ENCODE measurements at regions not wholly inside any gene's neighbourhood (a gene's known extent, or its start where the extent isn't known, plus 50 kb on each side); places are given as distances from the start of the nearest gene placed in this dataset.

GRCh38 chr4:37138789-37139188 is 105.8 kb upstream of the NWD2 start:
- Histone ChIP-seq H3K4me1 (no peaks in the 10 kb centered on the region), H3K27ac (no peak overlapping the region), H3K36me3 (no peaks in the 10 kb centered on the region), H3K27me3 (no peaks in the 10 kb centered on the region), H3K9me3 (no peaks in the 10 kb centered on the region), H3K4me3 (no peak overlapping the region)
- no peak for DNase-seq
- TF ChIP-seq, protein P1, sequence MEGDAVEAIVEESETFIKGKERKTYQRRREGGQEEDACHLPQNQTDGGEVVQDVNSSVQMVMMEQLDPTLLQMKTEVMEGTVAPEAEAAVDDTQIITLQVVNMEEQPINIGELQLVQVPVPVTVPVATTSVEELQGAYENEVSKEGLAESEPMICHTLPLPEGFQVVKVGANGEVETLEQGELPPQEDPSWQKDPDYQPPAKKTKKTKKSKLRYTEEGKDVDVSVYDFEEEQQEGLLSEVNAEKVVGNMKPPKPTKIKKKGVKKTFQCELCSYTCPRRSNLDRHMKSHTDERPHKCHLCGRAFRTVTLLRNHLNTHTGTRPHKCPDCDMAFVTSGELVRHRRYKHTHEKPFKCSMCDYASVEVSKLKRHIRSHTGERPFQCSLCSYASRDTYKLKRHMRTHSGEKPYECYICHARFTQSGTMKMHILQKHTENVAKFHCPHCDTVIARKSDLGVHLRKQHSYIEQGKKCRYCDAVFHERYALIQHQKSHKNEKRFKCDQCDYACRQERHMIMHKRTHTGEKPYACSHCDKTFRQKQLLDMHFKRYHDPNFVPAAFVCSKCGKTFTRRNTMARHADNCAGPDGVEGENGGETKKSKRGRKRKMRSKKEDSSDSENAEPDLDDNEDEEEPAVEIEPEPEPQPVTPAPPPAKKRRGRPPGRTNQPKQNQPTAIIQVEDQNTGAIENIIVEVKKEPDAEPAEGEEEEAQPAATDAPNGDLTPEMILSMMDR (IDR thresholded peaks at IDR 0.05): no peak
- no peak for TF ChIP-seq POLR2A (IDR thresholded peaks at IDR 0.05)

- H3K9me3 ChIP-seq: no peaks in the 10 kb centered on the region
- DNase-seq: no peak
- no peaks in the 10 kb centered on the region for H3K36me3 ChIP-seq
- H3K27ac ChIP-seq: no peak overlapping the region
- no peaks in the 10 kb centered on the region for H3K4me1 ChIP-seq
- no peak for TF ChIP-seq POLR2A (IDR thresholded peaks at IDR 0.05)
- TF ChIP-seq, protein P1 (IDR thresholded peaks at IDR 0.05): no peak
- no peak overlapping the region for H3K4me3 ChIP-seq
- H3K27me3 ChIP-seq: no peaks in the 10 kb centered on the region
These were observed 104.6 kb upstream of the NWD2 start for GRCh38 chr4:37139987-37140386.

DNA sequence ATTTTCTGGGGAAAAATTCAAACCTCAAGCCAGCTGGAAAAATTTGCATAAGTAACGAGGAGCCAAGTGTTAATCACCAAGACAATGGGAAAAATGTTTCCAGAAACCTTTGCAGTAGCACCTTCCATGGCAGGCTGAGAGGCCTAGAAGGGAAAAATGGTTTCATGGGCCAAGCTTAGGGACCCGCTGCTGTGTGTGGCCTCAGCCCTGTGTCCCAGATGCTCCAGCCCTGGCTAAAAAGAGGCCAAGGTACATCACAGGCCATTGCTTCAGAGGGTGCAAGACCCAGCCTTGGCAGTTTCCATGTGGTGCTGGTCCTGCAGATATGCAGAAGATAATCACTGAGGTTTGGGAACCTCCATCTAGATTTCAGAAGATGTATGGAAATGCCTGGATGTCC is 98.3 kb upstream of the NWD2 start:
- no peak for DNase-seq

DNA sequence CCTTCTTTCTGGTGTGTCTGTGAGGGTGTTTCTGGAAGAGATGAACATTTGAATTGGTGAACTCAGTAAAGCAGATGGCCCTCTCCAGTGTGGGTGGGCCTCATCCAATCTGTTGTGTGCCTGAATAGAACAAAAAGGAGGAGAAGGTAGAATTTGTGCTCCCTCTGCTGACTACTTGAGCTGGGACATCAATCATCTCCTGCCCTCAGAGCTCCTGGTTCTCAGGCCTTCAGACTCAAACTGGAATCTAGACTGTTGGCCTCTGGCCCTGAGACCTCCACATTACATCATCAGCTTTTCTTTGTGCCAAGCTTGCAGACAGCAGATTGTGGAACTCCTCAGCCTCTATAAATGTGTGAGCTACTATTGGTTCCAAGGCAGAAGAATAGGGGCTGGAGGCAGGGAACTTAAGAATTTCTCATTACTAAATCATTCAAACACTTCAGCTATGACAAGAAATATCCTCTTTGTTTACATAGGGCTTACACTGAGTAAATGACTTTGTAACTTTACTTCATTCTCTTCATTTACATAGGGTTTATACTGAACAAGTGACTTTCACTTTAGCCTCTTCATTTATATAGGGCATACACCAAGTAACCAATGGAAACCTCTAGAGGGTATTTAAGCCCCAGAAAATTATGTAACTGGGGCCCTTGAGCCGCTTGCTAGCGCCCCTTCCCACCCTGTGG is 86.9 kb upstream of the NWD2 start:
- Histone ChIP-seq H3K36me3 (no peaks in the 10 kb centered on the region), H3K27me3 (no peaks in the 10 kb centered on the region), H3K27ac (no peak overlapping the region), H3K9me3 (no peaks in the 10 kb centered on the region), H3K4me1 (no peaks in the 10 kb centered on the region), H3K4me3 (no peak overlapping the region)
- no peak for TF ChIP-seq POLR2A (IDR thresholded peaks at IDR 0.05)
- TF ChIP-seq, protein P1 (IDR thresholded peaks at IDR 0.05): no peak
- no peak for DNase-seq

More for the DNA sequence above, 98.3 kb upstream of the NWD2 start:
- TF ChIP-seq, protein P1 (IDR thresholded peaks at IDR 0.05): no peak
- no peak for TF ChIP-seq POLR2A (IDR thresholded peaks at IDR 0.05)
- Histone ChIP-seq H3K27ac (no peak overlapping the region), H3K27me3 (no peaks in the 10 kb centered on the region), H3K9me3 (no peaks in the 10 kb centered on the region), H3K4me1 (no peaks in the 10 kb centered on the region), H3K4me3 (no peak overlapping the region), H3K36me3 (no peaks in the 10 kb centered on the region)

DNA sequence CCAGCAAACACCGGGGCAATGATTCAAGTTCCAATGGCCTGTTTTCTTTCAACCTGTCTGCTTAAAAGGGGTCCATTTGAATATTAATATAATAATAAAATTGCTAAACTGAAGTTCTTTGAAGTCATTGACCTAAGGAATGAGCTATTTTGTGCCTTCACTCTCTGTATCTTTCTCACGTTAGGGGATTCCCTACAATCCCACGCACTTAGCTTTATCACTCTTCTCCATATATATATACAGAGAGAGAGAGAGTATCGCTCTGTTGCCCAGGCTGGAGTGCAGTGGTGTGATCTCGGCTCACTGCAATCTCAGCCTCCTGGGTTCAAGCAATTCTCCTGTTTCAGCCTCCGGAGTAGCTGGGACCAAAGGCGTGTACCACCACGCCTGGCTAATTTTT is 83.9 kb upstream of the NWD2 start:
- Histone ChIP-seq H3K4me3 (no peak overlapping the region), H3K36me3 (no peaks in the 10 kb centered on the region), H3K4me1 (no peaks in the 10 kb centered on the region), H3K9me3 (no peaks in the 10 kb centered on the region), H3K27ac (no peak overlapping the region), H3K27me3 (no peaks in the 10 kb centered on the region)
- TF ChIP-seq POLR2A (IDR thresholded peaks at IDR 0.05): no peak
- TF ChIP-seq, protein P1 (IDR thresholded peaks at IDR 0.05): no peak
- DNase-seq: no peak

- no peak for DNase-seq
- H3K4me1 ChIP-seq: no peaks in the 10 kb centered on the region
- H3K4me3 ChIP-seq: no peak overlapping the region
- no peaks in the 10 kb centered on the region for H3K27me3 ChIP-seq
- H3K9me3 ChIP-seq: no peaks in the 10 kb centered on the region
- TF ChIP-seq POLR2A (IDR thresholded peaks at IDR 0.05): no peak
- TF ChIP-seq, protein P1 (IDR thresholded peaks at IDR 0.05): no peak
- H3K27ac ChIP-seq: no peak overlapping the region
- H3K36me3 ChIP-seq: no peaks in the 10 kb centered on the region
These were observed 78.7 kb upstream of the NWD2 start for GRCh38 chr4:37165844-37166243.
